H1 (cell line): ENCODE measurements at regions not wholly inside any gene's neighbourhood (a gene's known extent, or its start where the extent isn't known, plus 50 kb on each side); places are given as distances from the start of the nearest gene placed in this dataset.

Experiments
- ATF3 ChIP-seq: IDR thresholded peaks from 2 replicates; pipeline ENCODE4 v1.6.1; 2011; ENCODE audit warnings: low read depth, mild to moderate bottlenecking, low read length; ENCODE audit not compliant: insufficient read depth
- BRCA1 ChIP-seq: IDR thresholded peaks from 2 replicates; pipeline ENCODE4 v1.6.1; 2012; ENCODE audit warnings: low read depth, low read length, improper control_type of control experiment
- CTCF ChIP-seq, 3 experiments: IDR thresholded peaks; 1 replicate in 2 of 3; 2 replicates in 1 of 3; pipeline versions ENCODE4 v1.5.1 to v1.6.1; 2011; ENCODE audit warnings: low read length in 3 of 3, mild to moderate bottlenecking in 3 of 3, inconsistent platforms in 2 of 3, low read depth in 1 of 3, moderate library complexity in 1 of 3; ENCODE audit not compliant: insufficient read depth in 1 of 3; ENCODE audit errors: control extremely low read depth in 1 of 3
- EGR1 ChIP-seq: IDR thresholded peaks from 2 replicates; pipeline ENCODE4 v1.6.1; 2011; ENCODE audit warnings: low read depth, low read length, borderline replicate concordance
- EZH2 ChIP-seq: fragments of 200-600 bp; sonication (generic); IDR thresholded peaks from 2 replicates; pipeline ENCODE4 v1.7.1; 2012; ENCODE audit warnings: low read depth, mild to moderate bottlenecking, moderate library complexity, low read length, inconsistent platforms; ENCODE audit not compliant: severe bottlenecking
- JUN ChIP-seq: IDR thresholded peaks from 2 replicates; pipeline ENCODE4 v1.6.1; 2011; ENCODE audit warnings: low read depth, mild to moderate bottlenecking, improper control_type of control experiment, low read length
- NANOG ChIP-seq: IDR thresholded peaks from 2 replicates; pipeline ENCODE4 v1.6.1; 2011; ENCODE audit warnings: low read length, low read depth, mild to moderate bottlenecking, inconsistent platforms; ENCODE audit not compliant: insufficient read depth, poor library complexity, severe bottlenecking
- POLR2A ChIP-seq, 2 experiments: IDR thresholded peaks; 1 replicate in 1 of 2; 2 replicates in 1 of 2; pipeline ENCODE4 v1.6.1; 2011; ENCODE audit warnings: low read depth in 2 of 2, low read length in 2 of 2, mild to moderate bottlenecking in 2 of 2; ENCODE audit errors: control extremely low read depth in 1 of 2
- POLR2AphosphoS5 ChIP-seq: IDR thresholded peaks from 2 replicates; pipeline ENCODE4 v1.6.1; 2011; ENCODE audit warnings: low read depth, low read length
- RAD21 ChIP-seq, 2 experiments: IDR thresholded peaks in 1 of 2; conservative IDR thresholded peaks in 1 of 2; 2 replicates each; pipeline ENCODE4 v1.6.1; 2011; ENCODE audit warnings: low read depth in 2 of 2, low read length in 2 of 2, improper control_type of control experiment in 1 of 2, inconsistent platforms in 1 of 2, mild to moderate bottlenecking in 1 of 2, moderate library complexity in 1 of 2
- RFX5 ChIP-seq: IDR thresholded peaks from 2 replicates; pipeline ENCODE4 v1.6.1; 2011; ENCODE audit warnings: low read depth, low read length, improper control_type of control experiment, borderline replicate concordance
- TAF1 ChIP-seq: IDR thresholded peaks from 2 replicates; pipeline ENCODE4 v1.6.1; 2011; ENCODE audit warnings: mild to moderate bottlenecking, low read depth, low read length

GRCh38 chr4:120318196-120318846 lies 251.7 kb upstream of the MAD2L1 start:
- no peak for TF ChIP-seq POLR2A (IDR thresholded peaks at IDR 0.05; ENCODE audit: control extremely low read depth in 1 of 2, low read depth in 2 of 2, low read length in 2 of 2)
- no peak for TF ChIP-seq CTCF (IDR thresholded peaks at IDR 0.05; ENCODE audit: control extremely low read depth in 1 of 3, insufficient read depth in 1 of 3, low read depth in 1 of 3, low read length in 3 of 3)
- TF ChIP-seq RFX5, result no peak
- TF ChIP-seq EGR1, result no peak
- TF ChIP-seq EZH2, result no peak
- TF ChIP-seq RAD21 (IDR thresholded peaks at IDR 0.05 in 1 of 2, conservative IDR thresholded peaks at IDR 0.05 in 1 of 2; ENCODE audit: low read depth in 2 of 2, low read length in 2 of 2), result no peak
- TF ChIP-seq JUN, result no peak
- no peak for TF ChIP-seq NANOG
- TF ChIP-seq BRCA1, result no peak
- no peak for TF ChIP-seq POLR2AphosphoS5
- no peak for TF ChIP-seq TAF1
- TF ChIP-seq ATF3, result no peak
